Endothelial cell of umbilical vein (primary cell): ENCODE measurements at regions not wholly inside any gene's neighbourhood (a gene's known extent, or its start where the extent isn't known, plus 50 kb on each side); places are given as distances from the start of the nearest gene placed in this dataset.

Experiments used
- BruUV-seq: library from RNA; stranded (reverse); fragments of 400-500 nt; replicated peaks from 2 replicates; lab custom pipeline; 2021; lab: Mats Ljungman, UMichigan
- CTCF ChIA-PET: fragments of 300-600, 350-600 bp; sonication (Branson Sonifier 250); formaldehyde crosslinking; loops from one replicate; lab custom pipeline; 2021; ENCODE audit warnings: antibody characterized with exemption, inconsistent platforms; lab: Charles Lee
- POLR2A ChIA-PET: fragments of 300-600, 350-600 bp; sonication (Branson Sonifier 250); formaldehyde crosslinking; loops from one replicate; lab custom pipeline; 2021; ENCODE audit warnings: antibody characterized with exemption, inconsistent platforms; lab: Charles Lee
- DNase-seq: peaks from one replicate; pipeline ENCODE4 v3.0.0-alpha.2; 2011; ENCODE audit warnings: low read depth, low spot score
- FAIRE-seq: peaks from 2 replicates; lab custom pipeline; 2011; peaks lifted over from hg19 to GRCh38; lab: Jason Lieb, UNC
- H2AFZ ChIP-seq: 2 replicates; pipeline ENCODE4 v1.6.0; 2012; ENCODE audit warnings: low read depth, low read length, control low read depth, inconsistent platforms
- H3K27ac ChIP-seq: 2 replicates; pipeline ENCODE4 v1.5.1; 2011; ENCODE audit warnings: low read depth, mild to moderate bottlenecking, control low read depth, low read length, moderate library complexity; ENCODE audit not compliant: insufficient read depth
- H3K27me3 ChIP-seq, 2 experiments: 2 replicates each; pipeline versions ENCODE4 v1.6.0 to v1.6.1; 2011; ENCODE audit warnings: low read length in 2 of 2, mixed read lengths in 1 of 2; ENCODE audit not compliant: control insufficient read depth in 2 of 2, insufficient read depth in 2 of 2
- H3K36me3 ChIP-seq, 2 experiments: 2 replicates in 1 of 2; 3 replicates in 1 of 2; pipeline ENCODE4 v1.5.1; 2011; ENCODE audit warnings: low read length in 2 of 2, mild to moderate bottlenecking in 1 of 2, moderate library complexity in 1 of 2; ENCODE audit not compliant: control insufficient read depth in 2 of 2, insufficient read depth in 2 of 2; ENCODE audit errors: extremely low read depth in 1 of 2
- H3K4me1 ChIP-seq: 3 replicates; pipeline ENCODE4 v1.5.1; 2011; ENCODE audit warnings: mild to moderate bottlenecking, low read length; ENCODE audit not compliant: control insufficient read depth, insufficient read depth; ENCODE audit errors: extremely low read depth
- H3K4me2 ChIP-seq: 2 replicates; pipeline ENCODE4 v1.6.1; 2011; ENCODE audit warnings: low read length, control low read depth, mixed read lengths; ENCODE audit not compliant: insufficient read depth
- H3K4me3 ChIP-seq, 3 experiments: fragments of 200-600 bp in 1 of 3; sonication (generic), shearing (Covaris generic) in 1 of 3; replicated peaks in 1 of 3; 2 replicates each; pipeline ENCODE4 v1.5.1; 2011 to 2016; ENCODE audit warnings: control low read depth in 3 of 3, low read length in 3 of 3, mild to moderate bottlenecking in 2 of 3, inconsistent platforms in 1 of 3, low read depth in 1 of 3, moderate library complexity in 1 of 3; ENCODE audit not compliant: insufficient read depth in 1 of 3
- H3K79me2 ChIP-seq: 2 replicates; pipeline ENCODE4 v1.6.0; 2012; ENCODE audit warnings: low read length, inconsistent platforms; ENCODE audit not compliant: control insufficient read depth, insufficient read depth
- H3K9ac ChIP-seq: replicated peaks from 2 replicates; pipeline ENCODE3; 2011; ENCODE audit warnings: low read length, control low read depth; ENCODE audit not compliant: insufficient read depth; ENCODE audit errors: extremely low read depth
- H3K9me1 ChIP-seq: replicated peaks from 3 replicates; pipeline ENCODE4 v1.6.0; 2011; ENCODE audit warnings: mild to moderate bottlenecking, low read length; ENCODE audit not compliant: control insufficient read depth, insufficient read depth; ENCODE audit errors: extremely low read depth
- H3K9me3 ChIP-seq: replicated peaks from 2 replicates; pipeline ENCODE4 v1.5.1; 2012; ENCODE audit warnings: low read length, inconsistent platforms; ENCODE audit not compliant: control insufficient read depth, insufficient read depth
- H4K20me1 ChIP-seq: replicated peaks from 2 replicates; pipeline ENCODE3; 2011; ENCODE audit warnings: mild to moderate bottlenecking, low read length; ENCODE audit not compliant: control insufficient read depth, insufficient read depth; ENCODE audit errors: extremely low read depth
- CTCF ChIP-seq, 2 donors: IDR thresholded peaks; 1 replicate in 1 of 2; 2 replicates in 1 of 2; pipeline ENCODE4 v1.5.1; 2011; ENCODE audit warnings: low read length in 2 of 2, mild to moderate bottlenecking in 2 of 2, moderate library complexity in 2 of 2, control low read depth in 1 of 2, inconsistent platforms in 1 of 2, low read depth in 1 of 2; ENCODE audit not compliant: insufficient read depth in 1 of 2; ENCODE audit errors: extremely low read depth in 1 of 2
- EZH2 ChIP-seq: IDR thresholded peaks from 2 replicates; pipeline ENCODE4 v1.6.1; 2012; ENCODE audit warnings: borderline replicate concordance, low read depth, mild to moderate bottlenecking, moderate library complexity, low read length, inconsistent platforms; ENCODE audit not compliant: severe bottlenecking
- FOS ChIP-seq: IDR thresholded peaks from 2 replicates; pipeline ENCODE4 v1.6.1; 2011; ENCODE audit warnings: mild to moderate bottlenecking, low read length, moderate library complexity, borderline replicate concordance; ENCODE audit not compliant: insufficient read depth
- GATA2 ChIP-seq: IDR thresholded peaks from 2 replicates; pipeline ENCODE4 v1.7.0; 2011; ENCODE audit warnings: low read depth, mild to moderate bottlenecking, moderate library complexity, mixed read lengths, low read length; ENCODE audit not compliant: insufficient read length, insufficient read depth
- JUN ChIP-seq: IDR thresholded peaks from 2 replicates; pipeline ENCODE4 v1.6.1; 2011; ENCODE audit warnings: borderline replicate concordance, low read depth; ENCODE audit not compliant: insufficient read length, insufficient read depth
- MAX ChIP-seq: IDR thresholded peaks from 2 replicates; pipeline ENCODE4 v1.6.1; 2011; ENCODE audit not compliant: insufficient read depth, insufficient read length
- MYC ChIP-seq: IDR thresholded peaks from one replicate; pipeline ENCODE4 v1.6.1; 2011; ENCODE audit warnings: mild to moderate bottlenecking, low read depth, low read length
- POLR2A ChIP-seq: IDR thresholded peaks from 2 replicates; pipeline ENCODE4 v1.6.1; 2012; ENCODE audit warnings: low read depth, mild to moderate bottlenecking, control low read depth, low read length
- POLR2AphosphoS5 ChIP-seq: IDR thresholded peaks from 2 replicates; pipeline ENCODE4 v1.6.1; 2012; ENCODE audit warnings: low read depth, mild to moderate bottlenecking, control low read depth, low read length, moderate library complexity; ENCODE audit not compliant: insufficient read depth
- dilution Hi-C: fragments of 300-500 bp; cut with MboI; formaldehyde crosslinking; loops from one replicate; pipeline ENCODE4 v1.15.0; 2019; ENCODE audit warnings: low sequenced_read_pairs; ENCODE audit not compliant: extremely low pct_ligation_motif_present
- intact Hi-C: fragments of 100-400 bp; cut with micrococcal nuclease; formaldehyde crosslinking; loops from one replicate; pipeline ENCODE4 v1.10.0; 2022

- ChIA-PET POLR2A (no interaction called here), CTCF (no interaction called here)
- Histone ChIP-seq H3K4me2 (no peak overlapping the region), H4K20me1 (no peaks in the 10 kb centered on the region), H3K27ac (no peak overlapping the region), H3K9me1 (no peaks in the 10 kb centered on the region), H3K36me3 (no peaks in the 10 kb centered on the region), H3K79me2 (no peaks in the 10 kb centered on the region), H3K9ac (no peak overlapping the region), H3K27me3 (no peaks in the 10 kb centered on the region), H2AFZ (no peak overlapping the region), H3K4me3 (no peak overlapping the region), H3K9me3 (peaks cover 2% of the 10 kb centered on the region), H3K4me1 (no peaks in the 10 kb centered on the region)
- no TSS peak for BruUV-seq
- FAIRE-seq (no peak), DNase-seq (no peak)
- dilution Hi-C loops, result no loop called here
- intact Hi-C loops, result no loop called here
- no peak for TF ChIP-seq JUN
- TF ChIP-seq CTCF (IDR thresholded peaks at IDR 0.05; ENCODE audit: extremely low read depth in 1 of 2, insufficient read depth in 1 of 2, low read depth in 1 of 2, low read length in 2 of 2), result no peak
- TF ChIP-seq MAX, result no peak
- TF ChIP-seq FOS, result no peak
- no peak for TF ChIP-seq MYC
- TF ChIP-seq POLR2A, result no peak
- TF ChIP-seq POLR2AphosphoS5, result no peak
- TF ChIP-seq GATA2, result no peak
- no peak for TF ChIP-seq EZH2
Measured at GRCh38 chr2:7289697-7290096, 372.5 kb downstream of the RNF144A start.
